ENCODE measurements at regions not wholly inside any gene's neighbourhood (a gene's known extent, or its start where the extent isn't known, plus 50 kb on each side); places are given as distances from the start of the nearest gene placed in this dataset.
A peak's percentile ranks its signal among the peaks of the same experiment; 100 is the strongest.
"Not testable (repeated sequence)": the region's sequence is repeated elsewhere in the genome, so short reads cannot be mapped to it uniquely, and the experiment has no call there.

- DNase-seq (ENCODE audit: low spot score) = not testable (repeated sequence)
Observed at GRCh38 chr9:62798884-62799850, 1609.3 kb downstream of the SPATA31A7 start.

GRCh38 chr9:62799851-62800371 lies 1610.1 kb downstream of the SPATA31A7 start:
- DNase-seq (ENCODE audit: low spot score) = not testable (repeated sequence)

DNA sequence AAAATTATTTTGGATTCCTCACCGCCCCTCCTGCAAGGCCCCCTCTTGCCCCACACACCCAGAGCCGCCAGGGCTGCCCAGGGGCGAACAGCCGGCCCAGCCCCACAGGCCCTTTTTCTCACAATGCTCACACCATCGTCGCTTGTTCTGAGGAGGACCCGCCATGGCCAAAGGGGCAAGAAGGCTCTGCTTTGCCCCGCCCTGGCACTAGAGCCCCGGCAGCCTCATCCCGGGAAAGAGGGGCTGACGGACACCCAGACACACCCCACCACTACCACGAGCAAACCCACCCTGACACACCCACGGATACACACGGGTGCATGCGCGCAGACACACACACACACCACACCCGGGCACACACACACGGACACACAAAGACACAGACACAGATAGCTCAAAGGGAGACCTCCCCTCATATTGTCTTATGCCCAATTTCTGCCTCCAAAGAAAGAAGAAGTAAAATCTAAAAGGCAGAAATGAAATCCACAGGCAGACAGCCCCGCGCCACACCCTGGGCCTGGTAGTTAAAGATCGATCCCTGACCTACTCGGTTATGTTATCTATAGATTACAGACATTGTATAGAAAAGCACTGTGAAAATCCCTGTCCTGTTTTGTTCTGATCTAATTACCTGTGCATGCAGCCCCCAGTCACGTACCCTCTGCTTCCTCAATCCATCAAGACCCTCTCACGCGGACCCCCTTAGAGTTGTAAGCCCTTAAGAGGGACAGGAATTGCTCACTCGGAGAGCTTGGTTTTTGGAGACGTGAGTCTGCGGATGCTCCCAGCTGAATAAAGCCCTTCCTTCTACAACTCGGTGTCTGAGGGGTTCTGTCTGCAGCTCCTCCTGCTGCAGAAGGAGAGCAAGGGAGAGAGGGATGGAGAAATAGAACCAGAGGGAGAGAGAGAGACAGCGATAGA lies 1610.9 kb downstream of the SPATA31A7 start:
- DNase-seq (ENCODE audit: low spot score) = not testable (repeated sequence)

- DNase-seq (ENCODE audit: low spot score) = not testable (repeated sequence)
Observed at GRCh38 chr9:62801372-62801811, 1611.6 kb downstream of the SPATA31A7 start.

- peak; percentile 72 for DNase-seq (ENCODE audit: low spot score)
Observed at GRCh38 chr9:62801961-62802718, 1612.3 kb downstream of the SPATA31A7 start.

- DNase-seq (ENCODE audit: low spot score) = not testable (repeated sequence)
Observed at GRCh38 chr9:62802719-62803079, 1612.9 kb downstream of the SPATA31A7 start.

- not testable (repeated sequence) for DNase-seq (ENCODE audit: low spot score)
Observed at GRCh38 chr9:62803099-62803498, 1613.3 kb downstream of the SPATA31A7 start.

- DNase-seq (ENCODE audit: low spot score) = not testable (repeated sequence)
Observed at GRCh38 chr9:62804314-62804713, 1614.5 kb downstream of the SPATA31A7 start.

GRCh38 chr9:62807424-62807823 lies 1617.6 kb downstream of the SPATA31A7 start:
- not testable (repeated sequence) for DNase-seq (ENCODE audit: low spot score)

GRCh38 chr9:62808081-62808480 lies 1618.2 kb downstream of the SPATA31A7 start:
- DNase-seq (ENCODE audit: low spot score) = not testable (repeated sequence)

GRCh38 chr9:62810318-62810717 lies 1620.5 kb downstream of the SPATA31A7 start:
- DNase-seq (ENCODE audit: low spot score) = not testable (repeated sequence)

DNA sequence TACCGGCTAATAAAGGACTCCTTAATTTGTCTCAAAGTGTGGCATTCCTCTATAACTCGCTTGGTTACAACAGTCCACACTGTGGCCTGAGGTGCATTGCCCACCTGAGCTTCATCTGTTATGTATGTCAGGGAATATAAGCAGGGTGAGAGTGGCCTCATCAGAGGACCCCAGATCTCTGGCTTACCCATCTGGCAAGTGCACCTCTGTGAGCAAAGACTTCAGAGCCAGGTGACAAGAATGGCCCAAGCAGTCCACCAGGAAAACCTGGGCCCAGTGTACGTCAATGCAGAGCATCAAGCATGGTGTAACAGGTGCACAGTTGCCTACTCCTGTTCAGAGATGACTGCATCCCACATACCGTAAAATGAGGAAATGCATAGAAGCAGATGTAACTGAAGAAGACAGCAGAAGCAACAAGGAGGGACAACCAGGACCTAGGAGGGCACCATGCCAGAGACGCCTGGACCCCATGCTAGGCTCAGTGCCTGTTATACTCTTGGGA lies 1621.0 kb downstream of the SPATA31A7 start:
- DNase-seq (ENCODE audit: low spot score) = not testable (repeated sequence)

- DNase-seq (ENCODE audit: low spot score) = not testable (repeated sequence)
Observed at GRCh38 chr9:62815436-62815835, 1625.6 kb downstream of the SPATA31A7 start.

DNA sequence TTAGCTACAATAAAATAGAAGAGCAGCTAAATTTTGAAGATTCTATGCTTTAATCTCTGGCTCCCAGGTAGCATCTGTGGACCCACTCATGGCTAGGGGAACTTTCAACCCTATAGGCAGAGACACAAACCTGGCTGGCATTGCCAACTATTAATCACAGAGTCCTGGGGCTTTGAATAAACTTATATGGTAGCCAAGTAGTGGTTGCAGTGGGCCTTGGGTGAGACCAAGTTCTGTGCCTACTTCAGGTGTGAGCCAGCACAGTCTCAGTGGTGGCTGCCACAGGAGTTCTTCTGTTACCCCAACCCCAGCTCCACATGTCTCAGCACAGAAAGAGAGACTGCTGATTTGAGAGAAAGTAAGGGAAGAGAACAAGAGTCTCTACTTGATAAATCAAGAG lies 1626.5 kb downstream of the SPATA31A7 start:
- DNase-seq (ENCODE audit: low spot score) = not testable (repeated sequence)

GRCh38 chr9:62817214-62817613 lies 1627.4 kb downstream of the SPATA31A7 start:
- not testable (repeated sequence) for DNase-seq (ENCODE audit: low spot score)

DNA sequence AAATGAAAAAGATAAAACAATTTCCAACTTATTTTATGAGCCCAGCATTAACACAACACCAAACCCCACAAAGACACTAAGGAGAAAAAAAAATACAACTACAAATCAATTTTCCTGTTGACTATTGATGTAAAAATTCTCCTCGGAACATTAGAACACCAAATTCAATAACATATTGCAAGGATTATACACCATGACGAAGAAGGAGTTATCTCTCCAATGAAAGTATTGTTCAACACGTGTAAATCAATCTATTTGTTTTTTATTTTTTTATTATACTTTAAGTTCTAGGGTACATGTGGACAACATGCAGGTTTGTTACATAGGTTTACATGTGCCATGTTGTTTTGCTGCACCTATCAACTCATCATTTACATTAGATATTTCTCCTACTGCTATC lies 1632.3 kb downstream of the SPATA31A7 start:
- not testable (repeated sequence) for DNase-seq (ENCODE audit: low spot score)

DNA sequence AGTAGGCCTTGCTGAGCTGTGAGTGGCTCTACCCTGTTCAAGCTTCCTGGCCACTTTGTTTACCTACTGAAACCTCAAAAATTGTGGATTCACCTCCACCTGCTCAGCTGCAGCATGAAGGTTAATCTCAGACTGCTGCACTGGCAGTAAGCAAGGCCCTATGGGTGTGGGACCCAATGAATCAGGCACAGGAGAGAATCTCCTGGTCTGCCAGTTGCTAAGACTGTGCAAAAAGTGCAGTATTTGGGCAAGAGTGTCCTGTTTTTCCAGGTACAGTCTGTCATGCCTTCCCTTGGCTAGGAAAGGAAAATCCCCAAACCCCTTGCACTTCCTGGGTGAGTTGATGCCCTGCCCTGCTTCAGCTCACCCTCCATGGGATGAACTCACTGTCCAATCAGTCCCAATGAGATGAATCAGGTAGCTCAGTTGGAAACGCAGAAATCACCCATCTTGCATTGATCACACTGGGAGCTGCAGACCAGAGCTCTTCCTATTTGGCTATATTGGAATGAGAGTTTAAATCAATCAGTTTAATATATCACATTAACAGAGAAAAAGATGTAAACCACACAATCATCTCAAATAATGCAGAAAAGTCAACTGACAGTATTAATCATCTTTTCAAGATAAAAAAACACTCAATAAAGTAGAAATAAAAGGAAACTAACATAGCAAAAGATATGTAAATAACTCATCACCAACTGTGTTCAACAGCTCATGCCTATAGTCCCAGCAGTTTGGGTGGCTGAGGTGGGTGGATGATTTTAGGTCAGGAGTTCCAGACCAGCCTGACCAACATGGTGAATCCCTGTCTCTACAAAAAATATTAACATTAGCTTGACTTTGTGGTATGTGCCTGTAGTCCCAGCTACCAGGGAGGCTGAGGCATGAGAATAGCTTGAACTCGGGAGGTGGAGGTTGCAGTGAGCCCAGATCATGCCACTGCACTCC lies 1638.4 kb downstream of the SPATA31A7 start:
- not testable (repeated sequence) for DNase-seq (ENCODE audit: low spot score)

DNA sequence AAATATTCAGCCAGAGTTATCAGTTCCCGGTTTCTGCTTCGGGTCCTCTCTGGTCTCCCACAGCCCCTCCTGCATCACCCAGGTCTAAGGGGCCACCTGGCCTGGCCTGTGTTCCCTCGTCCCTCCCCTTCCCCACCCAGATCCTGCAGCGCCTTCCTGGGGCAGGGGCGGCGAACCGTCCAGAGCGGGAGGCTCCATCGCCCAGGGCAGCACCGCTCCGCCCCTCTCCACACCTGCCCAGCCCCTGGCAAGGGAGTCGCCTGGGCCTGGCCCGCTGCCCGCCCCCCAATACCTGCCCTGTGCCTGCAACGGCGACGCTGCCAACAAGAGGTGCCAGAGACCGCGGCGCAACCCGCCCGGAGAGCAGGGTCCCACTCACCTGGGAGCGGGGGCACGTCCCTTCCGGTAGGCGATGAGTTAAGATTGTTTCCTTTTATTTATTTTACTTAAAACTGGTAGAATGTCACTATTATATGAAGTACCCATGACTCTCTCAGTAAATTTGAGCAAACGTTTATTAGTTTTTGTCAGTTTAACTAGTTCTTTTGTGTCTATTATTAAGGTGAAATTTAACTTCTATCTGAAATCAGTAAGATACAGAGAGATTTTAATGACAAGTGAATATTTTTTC lies 1641.1 kb downstream of the SPATA31A7 start:
- not testable (repeated sequence) for DNase-seq (ENCODE audit: low spot score)

Data from mucosa of gallbladder (tissue), 1 donor.